Cardiac fibroblast (primary cell): ENCODE measurements at regions not wholly inside any gene's neighbourhood (a gene's known extent, or its start where the extent isn't known, plus 50 kb on each side); places are given as distances from the start of the nearest gene placed in this dataset.

Source experiments
- DNase-seq, 2 donors: peaks; one replicate each; pipeline versions ENCODE4 v3.0.0 to v3.0.0-alpha.2; 2010; ENCODE audit warnings: low read depth in 2 of 2
- H3K4me3 ChIP-seq, 2 donors: replicated peaks in 1 of 2; 1 replicate in 1 of 2; 2 replicates in 1 of 2; pipeline ENCODE4 v1.5.1; 2011; ENCODE audit warnings: low read depth in 2 of 2, low read length in 2 of 2, mild to moderate bottlenecking in 2 of 2, moderate library complexity in 1 of 2
- TF ChIP-seq, protein P1 (sequence below): IDR thresholded peaks from one replicate; pipeline ENCODE4 v1.5.1; 2011; ENCODE audit warnings: low read depth, mild to moderate bottlenecking, low read length, inconsistent platforms

DNA sequence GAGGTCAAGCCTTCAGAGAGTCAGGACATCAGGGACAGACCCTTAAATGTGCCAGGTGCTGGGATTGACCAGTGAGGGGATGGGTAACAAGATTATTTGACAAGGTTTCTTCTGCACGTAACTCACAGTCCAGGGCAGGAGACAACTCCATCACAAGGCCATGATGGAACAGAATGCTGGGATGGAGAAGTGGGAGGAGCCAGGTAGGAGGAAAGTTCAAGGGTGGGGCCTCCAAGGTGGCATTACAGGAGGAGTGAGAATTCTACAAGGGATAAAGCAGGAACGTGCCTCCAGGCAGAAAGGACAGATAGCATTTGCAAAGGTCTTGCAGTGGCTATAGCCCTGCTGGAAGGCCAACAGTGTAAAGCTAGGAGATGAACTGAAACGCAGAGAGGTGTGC is 102.2 kb downstream of the FGF18 start:
- H3K4me3 ChIP-seq = no peak overlapping the region
- DNase-seq = no peak
- TF ChIP-seq, protein P1, sequence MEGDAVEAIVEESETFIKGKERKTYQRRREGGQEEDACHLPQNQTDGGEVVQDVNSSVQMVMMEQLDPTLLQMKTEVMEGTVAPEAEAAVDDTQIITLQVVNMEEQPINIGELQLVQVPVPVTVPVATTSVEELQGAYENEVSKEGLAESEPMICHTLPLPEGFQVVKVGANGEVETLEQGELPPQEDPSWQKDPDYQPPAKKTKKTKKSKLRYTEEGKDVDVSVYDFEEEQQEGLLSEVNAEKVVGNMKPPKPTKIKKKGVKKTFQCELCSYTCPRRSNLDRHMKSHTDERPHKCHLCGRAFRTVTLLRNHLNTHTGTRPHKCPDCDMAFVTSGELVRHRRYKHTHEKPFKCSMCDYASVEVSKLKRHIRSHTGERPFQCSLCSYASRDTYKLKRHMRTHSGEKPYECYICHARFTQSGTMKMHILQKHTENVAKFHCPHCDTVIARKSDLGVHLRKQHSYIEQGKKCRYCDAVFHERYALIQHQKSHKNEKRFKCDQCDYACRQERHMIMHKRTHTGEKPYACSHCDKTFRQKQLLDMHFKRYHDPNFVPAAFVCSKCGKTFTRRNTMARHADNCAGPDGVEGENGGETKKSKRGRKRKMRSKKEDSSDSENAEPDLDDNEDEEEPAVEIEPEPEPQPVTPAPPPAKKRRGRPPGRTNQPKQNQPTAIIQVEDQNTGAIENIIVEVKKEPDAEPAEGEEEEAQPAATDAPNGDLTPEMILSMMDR = no peak

DNA sequence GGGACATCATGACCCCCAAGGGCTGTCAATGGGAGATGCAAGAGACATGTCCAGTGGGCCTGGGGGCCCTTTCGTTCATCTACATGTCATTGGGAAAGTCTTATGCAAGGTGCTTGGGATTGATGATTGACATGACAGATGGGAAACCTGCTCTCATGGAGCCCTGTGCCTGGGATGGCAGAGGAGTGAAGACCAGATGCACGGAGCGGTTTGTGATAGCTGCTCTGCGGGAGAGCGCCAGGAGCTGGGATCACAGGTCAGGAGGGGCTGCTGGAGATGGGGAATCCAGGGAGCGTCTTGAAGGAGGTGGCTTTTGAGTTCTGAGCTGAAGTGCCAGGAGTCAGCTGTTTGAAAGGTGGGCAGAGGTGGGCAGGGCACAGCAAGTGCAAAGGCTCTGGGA is 104.3 kb downstream of the FGF18 start:
- no peak for DNase-seq
- TF ChIP-seq, protein P1 = no peak
- H3K4me3 ChIP-seq = no peak overlapping the region

DNA sequence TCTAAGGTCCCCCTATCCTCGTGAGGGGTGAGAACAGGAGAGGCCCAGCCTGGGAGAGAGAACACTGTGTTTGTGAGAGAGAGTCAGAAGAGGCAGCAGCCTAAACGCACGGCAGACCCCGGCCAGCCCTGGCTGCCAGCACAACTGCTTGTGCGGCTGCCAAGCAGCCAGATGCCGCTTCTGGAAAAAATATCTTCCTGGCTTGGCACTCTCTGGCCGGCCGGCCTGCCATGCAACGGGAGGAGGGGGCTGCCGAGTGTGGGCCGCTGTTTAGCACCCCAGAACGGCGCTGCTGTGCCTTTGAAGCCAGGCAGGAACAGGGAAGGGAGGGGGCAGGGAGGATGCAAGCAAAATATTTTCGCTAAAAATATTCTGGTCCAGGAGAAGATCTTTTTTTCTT is 105.0 kb downstream of the FGF18 start:
- peak in 1 of 2 donors; percentile 14 for DNase-seq
- TF ChIP-seq, protein P1 = no peak

DNA sequence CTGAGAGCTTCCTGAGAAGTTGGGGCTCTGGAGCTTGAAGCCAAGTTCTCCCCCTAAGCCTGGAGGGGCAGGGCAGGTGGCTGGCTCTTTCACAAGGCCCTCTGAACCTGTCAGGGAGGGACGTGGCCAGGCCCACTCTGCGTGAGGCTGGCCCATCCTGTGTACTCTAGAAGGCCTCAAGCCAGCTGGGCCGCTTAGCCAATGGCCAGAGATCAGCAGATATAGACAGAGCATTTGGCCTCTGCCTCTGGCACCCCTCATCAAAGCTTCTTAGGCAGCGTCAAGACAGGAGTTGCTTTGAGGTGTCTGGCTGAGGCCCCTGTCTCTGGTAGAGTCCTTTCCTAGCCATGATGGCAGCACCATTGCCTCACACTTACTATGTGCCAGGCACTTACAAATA is 105.6 kb downstream of the FGF18 start:
- TF ChIP-seq, protein P1 = no peak
- no peak for DNase-seq
- H3K4me3 ChIP-seq = no peak overlapping the region

More for the DNA sequence above, 105.0 kb downstream of the FGF18 start:
- no peak overlapping the region for H3K4me3 ChIP-seq

DNA sequence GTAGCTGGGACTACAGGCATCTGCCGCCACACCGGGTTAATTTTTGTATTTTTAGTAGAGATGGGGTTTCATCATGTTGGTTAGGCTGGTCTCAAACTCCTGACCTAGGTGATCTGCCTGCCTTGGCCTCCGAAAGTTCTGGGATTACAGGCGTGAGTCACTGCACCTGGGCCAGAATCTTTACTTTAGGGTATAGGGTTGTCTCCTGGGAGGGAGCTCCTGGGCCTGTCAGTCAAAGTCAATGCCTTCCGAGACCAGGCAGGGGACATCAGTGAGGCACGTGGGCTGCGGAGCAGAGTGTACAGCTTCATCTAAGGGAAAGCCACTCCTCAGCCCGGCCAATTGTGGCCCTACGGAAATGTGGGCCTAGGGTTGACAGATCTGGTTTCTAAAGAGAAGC is 108.6 kb downstream of the FGF18 start:
- no peak for DNase-seq
- TF ChIP-seq, protein P1 = no peak
- H3K4me3 ChIP-seq = no peak overlapping the region

DNA sequence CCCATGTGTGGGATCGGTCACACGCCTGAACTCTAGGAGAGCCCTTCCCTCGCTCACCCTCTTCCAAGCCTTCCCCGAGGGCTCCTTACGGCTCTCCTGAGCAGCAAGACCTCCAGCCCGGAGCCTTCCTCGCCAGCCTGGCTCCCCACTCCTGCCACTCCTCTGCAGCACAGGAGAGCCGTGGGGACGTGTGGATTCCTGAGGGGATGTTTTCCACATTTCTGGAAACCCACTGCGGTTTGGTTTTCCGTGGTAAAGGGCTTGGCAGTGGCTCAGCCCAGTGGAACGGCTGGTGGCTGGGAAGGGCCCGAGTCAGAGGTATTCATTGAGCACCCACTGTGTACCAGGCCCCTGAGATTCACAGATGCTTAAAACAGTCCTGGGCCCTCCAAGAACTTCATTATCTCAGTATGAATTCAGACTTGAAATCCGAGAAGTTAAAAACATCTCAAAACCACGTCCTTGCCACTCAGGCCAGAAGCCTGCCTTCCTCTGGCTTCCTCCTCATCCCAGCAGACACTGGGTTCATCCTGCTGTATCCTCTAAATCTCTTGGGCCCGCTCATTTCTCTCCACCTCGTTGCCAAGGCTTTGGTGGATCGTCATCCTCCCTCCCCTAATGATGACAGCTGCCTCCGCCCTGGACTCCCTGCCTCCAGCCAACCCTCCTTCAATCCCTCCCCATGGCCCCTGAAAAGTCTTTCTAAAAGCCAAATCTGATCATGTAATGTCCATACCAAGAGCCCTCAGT is 109.6 kb downstream of the FGF18 start:
- TF ChIP-seq, protein P1 = no peak
- DNase-seq = no peak
- no peak overlapping the region for H3K4me3 ChIP-seq

DNA sequence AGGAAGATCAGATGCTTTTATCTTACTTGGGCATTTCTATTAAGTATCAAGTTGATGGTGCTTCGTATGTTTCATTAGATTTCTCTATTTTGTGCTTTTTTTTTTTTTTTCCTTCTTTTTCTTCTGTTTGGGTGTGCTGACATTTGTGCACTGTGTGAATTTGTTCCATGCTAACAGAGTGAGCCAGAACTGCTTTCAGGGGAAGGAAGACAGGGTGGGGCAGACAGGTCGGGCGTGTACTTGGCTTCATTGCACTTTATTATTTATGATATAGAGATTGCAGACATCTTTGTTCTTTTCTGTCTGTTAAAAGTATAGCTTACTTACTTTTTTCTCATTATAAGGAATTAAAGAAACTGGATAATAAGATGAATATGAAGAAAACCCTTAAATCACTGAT is 112.2 kb downstream of the FGF18 start:
- no peak for DNase-seq
- TF ChIP-seq, protein P1 = no peak
- no peak overlapping the region for H3K4me3 ChIP-seq
